Epithelial cell of proximal tubule (primary cell): ENCODE measurements at regions not wholly inside any gene's neighbourhood (a gene's known extent, or its start where the extent isn't known, plus 50 kb on each side); places are given as distances from the start of the nearest gene placed in this dataset.

Source experiments
- DNase-seq: peaks from one replicate; pipeline ENCODE4 v3.0.0-alpha.2; 2011; ENCODE audit warnings: low read depth
- H3K4me3 ChIP-seq: 2 replicates; pipeline ENCODE4 v1.5.1; 2011; ENCODE audit warnings: low read depth, mild to moderate bottlenecking, low read length
- TF ChIP-seq, protein P1 (sequence below): conservative IDR thresholded peaks from 2 replicates; pipeline ENCODE4 v1.5.1; 2012; ENCODE audit warnings: low read depth, mild to moderate bottlenecking, low read length

DNA sequence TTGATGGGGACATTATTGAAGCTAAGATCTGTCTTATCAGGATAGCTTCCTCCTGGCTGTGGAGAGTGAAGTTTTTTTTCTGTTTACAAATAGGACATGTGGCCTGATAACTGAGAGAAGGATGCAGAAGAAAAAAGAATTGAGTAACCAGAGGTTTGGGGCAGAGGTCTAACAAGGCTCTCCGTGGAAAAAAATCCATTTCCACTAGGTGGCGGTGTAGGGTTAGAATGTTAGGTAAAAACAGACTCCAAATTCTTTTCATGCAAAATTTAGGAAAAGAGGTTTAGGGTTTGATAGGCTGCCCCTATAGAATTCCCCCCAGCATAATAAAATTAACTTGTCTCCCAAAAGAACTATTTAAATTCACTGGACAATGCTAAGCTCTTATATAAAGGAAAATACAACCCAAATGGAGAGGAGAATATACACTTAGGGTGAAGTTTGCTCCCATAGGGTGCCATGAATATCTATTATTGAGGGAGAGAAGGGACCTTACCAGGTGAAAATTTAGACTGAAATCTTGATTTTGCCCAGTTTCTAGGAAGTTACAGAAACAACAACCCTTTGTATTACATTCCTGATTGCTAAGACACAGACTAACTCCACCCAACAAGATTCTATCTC, 1560.4 kb downstream of the OTOL1 start:
- TF ChIP-seq, protein P1, sequence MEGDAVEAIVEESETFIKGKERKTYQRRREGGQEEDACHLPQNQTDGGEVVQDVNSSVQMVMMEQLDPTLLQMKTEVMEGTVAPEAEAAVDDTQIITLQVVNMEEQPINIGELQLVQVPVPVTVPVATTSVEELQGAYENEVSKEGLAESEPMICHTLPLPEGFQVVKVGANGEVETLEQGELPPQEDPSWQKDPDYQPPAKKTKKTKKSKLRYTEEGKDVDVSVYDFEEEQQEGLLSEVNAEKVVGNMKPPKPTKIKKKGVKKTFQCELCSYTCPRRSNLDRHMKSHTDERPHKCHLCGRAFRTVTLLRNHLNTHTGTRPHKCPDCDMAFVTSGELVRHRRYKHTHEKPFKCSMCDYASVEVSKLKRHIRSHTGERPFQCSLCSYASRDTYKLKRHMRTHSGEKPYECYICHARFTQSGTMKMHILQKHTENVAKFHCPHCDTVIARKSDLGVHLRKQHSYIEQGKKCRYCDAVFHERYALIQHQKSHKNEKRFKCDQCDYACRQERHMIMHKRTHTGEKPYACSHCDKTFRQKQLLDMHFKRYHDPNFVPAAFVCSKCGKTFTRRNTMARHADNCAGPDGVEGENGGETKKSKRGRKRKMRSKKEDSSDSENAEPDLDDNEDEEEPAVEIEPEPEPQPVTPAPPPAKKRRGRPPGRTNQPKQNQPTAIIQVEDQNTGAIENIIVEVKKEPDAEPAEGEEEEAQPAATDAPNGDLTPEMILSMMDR = peak; percentile 74
- no peak for DNase-seq
- no peak overlapping the region for H3K4me3 ChIP-seq

DNA sequence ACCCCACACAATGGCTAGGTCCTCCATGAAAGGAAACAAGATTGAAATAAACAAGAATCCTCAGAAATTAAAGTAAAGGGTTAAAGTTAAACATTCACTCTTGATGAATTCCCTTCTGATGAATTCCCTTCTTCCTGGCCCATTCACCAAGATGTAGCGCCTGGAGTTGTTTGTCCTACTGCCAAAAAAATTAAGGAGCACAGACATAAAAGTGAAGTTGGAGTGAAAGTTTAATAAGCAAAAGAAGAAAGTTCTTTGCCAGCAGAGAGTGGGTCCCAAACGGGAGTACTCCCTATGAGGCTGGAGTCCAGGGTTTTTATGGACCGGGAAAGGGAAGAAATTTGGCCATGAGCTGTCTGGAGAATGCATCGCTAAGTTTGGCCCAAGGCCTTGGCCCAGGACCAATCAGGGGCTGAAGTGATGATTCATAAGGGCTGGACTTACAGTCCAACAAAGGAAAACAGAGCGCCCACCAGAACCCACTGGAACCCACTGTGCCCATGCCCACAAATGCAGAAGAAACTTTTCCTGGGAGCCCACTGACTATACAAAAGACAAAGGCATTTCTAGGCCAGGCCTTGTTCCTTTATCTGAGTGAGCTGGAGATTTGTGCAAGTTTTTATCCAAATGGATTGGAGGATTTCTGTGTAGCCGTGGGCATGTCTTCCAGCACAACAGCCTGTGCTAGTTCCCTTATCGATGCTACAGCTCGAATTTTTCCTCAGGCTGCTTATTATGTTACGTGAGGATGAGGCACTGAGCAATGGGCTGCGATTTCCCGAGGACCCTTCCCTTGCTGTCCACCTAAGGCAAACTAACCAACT, 1561.6 kb downstream of the OTOL1 start:
- DNase-seq = no peak
- H3K4me3 ChIP-seq = no peak overlapping the region
- TF ChIP-seq, protein P1 = no peak

DNA sequence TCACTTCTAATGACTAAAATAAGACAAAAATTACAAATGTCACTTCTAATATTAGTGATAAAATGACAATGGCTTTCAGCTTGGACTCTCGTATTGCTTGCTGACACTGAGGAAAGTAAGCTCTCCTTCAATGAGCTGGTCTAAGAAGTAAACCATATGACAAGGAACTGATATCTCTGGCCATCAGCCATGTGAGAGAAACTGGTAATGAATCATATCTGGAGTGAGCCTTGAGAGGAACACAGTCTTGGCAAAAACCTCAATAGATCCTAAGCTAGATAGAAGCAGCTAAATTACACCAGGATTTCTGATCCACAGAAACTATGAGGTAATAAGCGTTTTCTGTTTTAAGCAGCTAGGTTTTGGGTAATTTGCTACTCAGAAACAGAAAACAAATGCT, 1575.1 kb downstream of the OTOL1 start:
- DNase-seq = no peak
- no peak overlapping the region for H3K4me3 ChIP-seq
- TF ChIP-seq, protein P1 = no peak
